ENCODE measurements at regions not wholly inside any gene's neighbourhood (a gene's known extent, or its start where the extent isn't known, plus 50 kb on each side); places are given as distances from the start of the nearest gene placed in this dataset.

- TF ChIP-seq RBAK (tag by site-specific recombination; IDR thresholded peaks at IDR 0.05) (no peak), ZBTB26 (tag by site-specific recombination; optimal IDR thresholded peaks at IDR 0.05) (no peak), CTCF (tag by site-specific recombination; IDR thresholded peaks at IDR 0.05) (no peak), IKZF3 (tag by site-specific recombination; IDR thresholded peaks at IDR 0.05) (no peak), ZNF138 (tag by site-specific recombination; IDR thresholded peaks at IDR 0.05; ENCODE audit: borderline replicate concordance) (no peak), ZNF513 (tag by site-specific recombination; IDR thresholded peaks at IDR 0.05) (no peak), BCL11A (tag by site-specific recombination; IDR thresholded peaks at IDR 0.05; ENCODE audit: low read depth) (no peak), SCRT1 (tag by site-specific recombination; IDR thresholded peaks at IDR 0.05; ENCODE audit: borderline replicate concordance) (no peak), ZBTB6 (tag by site-specific recombination; IDR thresholded peaks at IDR 0.05) (no peak), ZBTB10 (tag by site-specific recombination; IDR thresholded peaks at IDR 0.05) (no peak), ZBTB49 (tag by site-specific recombination; IDR thresholded peaks at IDR 0.05; ENCODE audit: low read depth) (no peak), SP7 (tag by site-specific recombination; IDR thresholded peaks at IDR 0.05) (no peak)
Measured at GRCh38 chr1:182275271-182275670, 116.3 kb downstream of the GLUL start.

All from HEK293 (cell line).